ENCODE measurements at regions not wholly inside any gene's neighbourhood (a gene's known extent, or its start where the extent isn't known, plus 50 kb on each side); places are given as distances from the start of the nearest gene placed in this dataset.

DNA sequence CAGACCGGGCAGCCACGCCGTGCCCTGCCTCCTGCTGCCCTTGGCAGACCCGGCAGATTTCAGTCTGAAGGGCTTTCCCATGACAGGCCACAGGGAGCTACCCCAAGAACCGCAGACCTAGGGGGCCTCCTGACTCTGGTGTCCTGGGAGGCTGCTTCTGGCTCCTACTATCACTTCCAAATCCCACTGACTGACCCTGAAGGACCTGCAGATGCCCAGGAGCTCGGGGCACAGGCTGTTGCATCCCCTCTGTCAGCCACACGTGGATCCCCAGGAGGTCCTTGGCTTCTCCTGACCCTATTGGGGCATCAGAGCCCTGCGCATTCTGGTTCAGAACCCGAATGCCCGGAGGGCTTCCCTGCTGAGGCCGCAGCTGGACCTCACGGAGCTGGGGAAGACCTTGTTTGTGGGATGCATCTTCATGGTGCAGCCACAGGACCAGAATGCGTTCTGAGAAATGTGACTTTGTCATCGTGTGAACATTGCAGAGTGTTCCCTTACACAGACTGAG is 81.3 kb upstream of the IRX4 start:
- Histone ChIP-seq H3K9me3 (no peaks in the 10 kb centered on the region), H3K4me1 (ENCODE audit: insufficient read depth) (no peaks in the 10 kb centered on the region), H3K4me3 (no peak overlapping the region), H3K36me3 (no peaks in the 10 kb centered on the region), H3K27ac (no peak overlapping the region), H3K27me3 (no peaks in the 10 kb centered on the region)
- intact Hi-C loops (cut with DNase I) = no loop called here
- 85 to 92% (median 90%) methylated on average over 14 of the region's 14 CpGs for WGBS, 3 donors
- DNase-seq = no peak
- TF ChIP-seq EP300 (IDR thresholded peaks at IDR 0.05) (no peak), POLR2A (IDR thresholded peaks at IDR 0.05) (no peak)
- TF ChIP-seq, protein P1, sequence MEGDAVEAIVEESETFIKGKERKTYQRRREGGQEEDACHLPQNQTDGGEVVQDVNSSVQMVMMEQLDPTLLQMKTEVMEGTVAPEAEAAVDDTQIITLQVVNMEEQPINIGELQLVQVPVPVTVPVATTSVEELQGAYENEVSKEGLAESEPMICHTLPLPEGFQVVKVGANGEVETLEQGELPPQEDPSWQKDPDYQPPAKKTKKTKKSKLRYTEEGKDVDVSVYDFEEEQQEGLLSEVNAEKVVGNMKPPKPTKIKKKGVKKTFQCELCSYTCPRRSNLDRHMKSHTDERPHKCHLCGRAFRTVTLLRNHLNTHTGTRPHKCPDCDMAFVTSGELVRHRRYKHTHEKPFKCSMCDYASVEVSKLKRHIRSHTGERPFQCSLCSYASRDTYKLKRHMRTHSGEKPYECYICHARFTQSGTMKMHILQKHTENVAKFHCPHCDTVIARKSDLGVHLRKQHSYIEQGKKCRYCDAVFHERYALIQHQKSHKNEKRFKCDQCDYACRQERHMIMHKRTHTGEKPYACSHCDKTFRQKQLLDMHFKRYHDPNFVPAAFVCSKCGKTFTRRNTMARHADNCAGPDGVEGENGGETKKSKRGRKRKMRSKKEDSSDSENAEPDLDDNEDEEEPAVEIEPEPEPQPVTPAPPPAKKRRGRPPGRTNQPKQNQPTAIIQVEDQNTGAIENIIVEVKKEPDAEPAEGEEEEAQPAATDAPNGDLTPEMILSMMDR (IDR thresholded peaks at IDR 0.05) = no peak

DNA sequence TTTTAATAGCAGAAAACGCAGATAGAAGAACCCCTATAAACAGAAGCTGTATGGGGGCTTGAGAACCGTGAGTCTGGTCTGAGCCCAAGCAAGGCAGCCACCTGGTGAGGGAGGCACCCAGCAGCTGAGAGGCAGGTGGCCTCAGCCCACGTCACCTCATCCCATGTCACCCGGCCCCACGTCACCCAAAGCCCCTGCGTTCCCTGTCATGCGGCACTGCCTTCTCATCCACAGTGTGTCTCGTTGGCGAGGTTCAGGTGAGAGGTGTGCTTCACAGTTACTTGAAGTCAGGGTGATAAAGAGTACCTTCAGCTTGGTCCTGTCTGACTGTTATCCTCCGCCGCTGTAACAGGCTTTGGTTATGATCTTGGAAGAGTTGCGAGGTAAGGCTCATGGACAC is 80.6 kb upstream of the IRX4 start:
- TF ChIP-seq, protein P1 (IDR thresholded peaks at IDR 0.05) = no peak
- no peak for TF ChIP-seq POLR2A (IDR thresholded peaks at IDR 0.05)
- no peak for TF ChIP-seq EP300 (IDR thresholded peaks at IDR 0.05)
- H3K36me3 ChIP-seq = no peaks in the 10 kb centered on the region
- H3K4me1 ChIP-seq (ENCODE audit: insufficient read depth) = no peaks in the 10 kb centered on the region
- intact Hi-C loops (cut with DNase I) = no loop called here
- whole genome bisulfite sequencing, 3 donors = 87 to 94% (median 93%) methylated on average over 12 of the region's 12 CpGs
- H3K4me3 ChIP-seq = no peak overlapping the region
- no peaks in the 10 kb centered on the region for H3K9me3 ChIP-seq
- H3K27me3 ChIP-seq = no peaks in the 10 kb centered on the region
- no peak overlapping the region for H3K27ac ChIP-seq
- no peak for DNase-seq

DNA sequence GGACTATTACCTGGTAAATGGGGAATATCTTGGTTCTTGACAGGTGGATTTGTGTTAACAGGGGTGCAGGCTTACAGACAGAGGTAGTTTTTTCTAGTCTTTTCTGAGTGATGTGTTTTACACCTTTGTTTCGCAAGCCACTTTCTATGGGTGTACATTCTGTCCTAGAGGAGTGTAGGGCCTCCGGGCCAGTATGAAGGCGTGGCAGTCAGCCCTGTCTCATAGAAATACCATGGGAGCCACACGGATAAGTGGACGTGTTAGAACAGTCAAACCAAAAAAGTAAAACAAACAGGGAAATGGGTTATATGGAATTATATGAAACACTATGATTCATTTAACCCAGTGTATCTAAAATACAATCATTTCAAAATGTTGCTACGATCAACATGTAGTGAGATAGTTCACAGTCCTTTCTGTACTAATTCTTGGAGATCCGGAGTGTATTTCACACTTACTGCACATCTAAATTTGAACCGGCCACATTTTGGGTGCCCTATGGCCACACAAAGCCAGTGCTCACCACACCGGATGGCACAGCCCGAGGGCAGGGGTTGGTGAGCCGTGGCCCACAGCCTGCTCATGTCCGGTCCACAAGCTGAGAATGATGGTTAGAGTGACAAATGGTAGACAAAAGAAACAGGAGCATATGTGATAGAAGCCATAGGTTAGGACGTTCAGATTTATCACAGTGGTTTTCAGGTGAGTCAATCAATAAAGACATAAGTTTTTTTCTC is 80.1 kb upstream of the IRX4 start:
- Histone ChIP-seq H3K9me3 (no peaks in the 10 kb centered on the region), H3K36me3 (no peaks in the 10 kb centered on the region), H3K4me1 (ENCODE audit: insufficient read depth) (no peaks in the 10 kb centered on the region), H3K4me3 (no peak overlapping the region), H3K27ac (no peak overlapping the region), H3K27me3 (no peaks in the 10 kb centered on the region)
- intact Hi-C loops (cut with DNase I) = no loop called here
- DNase-seq = no peak
- 88 to 93% (median 92%) methylated on average over 13 of the region's 13 CpGs for WGBS, 3 donors
- TF ChIP-seq, protein P1 (IDR thresholded peaks at IDR 0.05) = no peak
- TF ChIP-seq POLR2A (IDR thresholded peaks at IDR 0.05) (no peak), EP300 (IDR thresholded peaks at IDR 0.05) (no peak)

DNA sequence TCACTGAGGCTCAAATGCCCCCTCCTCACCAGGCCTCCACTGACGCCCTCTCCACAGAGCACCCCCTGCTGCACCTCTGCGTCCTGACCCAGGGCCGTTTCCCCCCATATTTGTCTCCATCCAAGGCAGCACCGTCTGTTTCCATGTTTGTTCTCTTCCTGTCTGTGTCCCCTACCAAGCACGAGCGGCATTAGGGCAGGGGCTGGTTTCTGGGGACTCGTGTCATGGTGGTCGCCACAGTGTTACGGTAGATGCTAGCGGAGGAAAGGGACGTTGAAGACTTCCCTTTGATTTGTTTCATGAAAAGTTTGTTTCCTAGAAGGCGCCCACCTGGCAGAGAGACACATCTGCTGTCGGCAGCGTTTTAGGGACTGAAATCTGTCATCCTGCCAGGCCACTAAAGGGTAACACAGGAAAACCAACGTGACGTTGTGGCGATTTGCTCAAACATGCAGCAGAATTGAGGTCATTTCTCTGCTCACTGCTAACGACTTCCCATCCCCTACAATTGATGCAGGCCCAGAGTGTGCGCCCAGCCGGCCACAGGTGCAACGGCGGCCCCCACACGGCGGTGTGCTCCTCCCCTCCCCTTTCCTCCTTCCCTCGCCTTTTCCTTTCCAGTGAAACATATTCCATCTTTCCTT is 79.3 kb upstream of the IRX4 start:
- Histone ChIP-seq H3K4me1 (ENCODE audit: insufficient read depth) (no peaks in the 10 kb centered on the region), H3K4me3 (no peak overlapping the region), H3K27me3 (no peaks in the 10 kb centered on the region), H3K9me3 (no peaks in the 10 kb centered on the region), H3K36me3 (no peaks in the 10 kb centered on the region), H3K27ac (no peak overlapping the region)
- WGBS, 3 donors = 77 to 87% (median 78%) methylated on average over 25 of the region's 25 CpGs
- no peak for TF ChIP-seq POLR2A (IDR thresholded peaks at IDR 0.05)
- TF ChIP-seq, protein P1 (IDR thresholded peaks at IDR 0.05) = no peak
- no peak for TF ChIP-seq EP300 (IDR thresholded peaks at IDR 0.05)
- intact Hi-C loops (cut with DNase I) = no loop called here
- DNase-seq = no peak

Measured in ovary (tissue), 7 donors.